ENCODE measurements at regions not wholly inside any gene's neighbourhood (a gene's known extent, or its start where the extent isn't known, plus 50 kb on each side); places are given as distances from the start of the nearest gene placed in this dataset.

DNA sequence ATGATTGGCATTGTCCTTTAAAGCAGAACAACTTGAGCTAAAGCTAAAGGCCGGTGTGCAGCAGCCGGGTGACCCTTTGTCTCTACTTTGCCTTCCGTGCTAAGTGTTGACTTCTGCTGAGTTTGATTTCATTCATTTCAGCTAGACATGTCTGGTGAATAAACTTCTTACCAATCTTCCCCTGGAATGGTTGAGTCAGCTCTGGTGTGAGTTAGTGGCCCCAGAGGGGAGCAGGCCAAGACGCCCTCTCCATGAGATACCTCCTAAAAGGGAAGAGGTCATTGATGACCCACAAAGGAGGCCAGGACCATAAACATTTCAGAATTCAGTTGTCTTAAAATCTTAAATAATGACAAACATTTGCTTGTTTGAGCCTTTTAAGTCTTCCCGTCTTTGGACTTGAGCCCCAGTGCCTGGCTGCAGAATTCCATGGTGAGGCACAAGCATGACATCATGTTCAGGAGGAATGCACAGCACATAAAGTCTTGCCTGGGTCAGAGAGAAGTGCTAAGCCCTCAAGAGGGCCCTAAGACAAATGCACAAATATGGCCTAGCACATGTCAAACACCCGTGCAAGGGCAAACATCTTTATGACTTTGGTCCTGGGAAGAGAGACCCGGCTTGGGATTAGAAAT lies 96.3 kb upstream of the NEDD9 start:
- no peak for DNase-seq (ENCODE audit: low spot score in 2 of 2)
- Mint-ChIP-seq H3K27me3 (no peaks in the 10 kb centered on the region), H3K9me3 (no peaks in the 10 kb centered on the region), H3K4me3 (no peak overlapping the region), H3K4me1 (peaks cover 63% of the 10 kb centered on the region), H3K27ac (ENCODE audit: low read depth) (no peak overlapping the region), H3K36me3 (ENCODE audit: insufficient read depth) (peaks cover 6% of the 10 kb centered on the region)
- no peak for ATAC-seq (replicated peaks; ENCODE audit: extremely low read depth, poor library complexity, severe bottlenecking)

DNA sequence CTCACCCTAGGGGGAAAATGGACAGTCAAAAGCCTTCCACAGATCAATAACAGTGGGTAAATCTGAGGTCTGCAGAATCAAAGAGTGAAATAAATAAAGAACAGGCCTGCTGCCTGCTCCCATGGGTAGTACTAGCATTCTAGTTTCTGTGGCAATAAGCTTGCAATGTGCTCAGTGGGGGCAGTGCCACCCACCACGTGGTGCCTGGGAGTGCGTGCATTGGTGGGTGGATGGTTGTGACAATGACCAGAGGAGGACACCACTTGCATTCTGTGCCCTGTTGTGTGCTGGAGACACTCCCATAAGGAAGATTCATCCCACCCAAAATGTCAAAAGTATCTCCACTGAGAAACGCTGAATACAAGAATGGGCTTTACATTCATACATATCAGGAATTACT lies 95.5 kb upstream of the NEDD9 start:
- Mint-ChIP-seq H3K27ac (ENCODE audit: low read depth) (no peak overlapping the region), H3K9me3 (no peaks in the 10 kb centered on the region), H3K36me3 (ENCODE audit: insufficient read depth) (peaks cover 6% of the 10 kb centered on the region), H3K27me3 (no peaks in the 10 kb centered on the region), H3K4me1 (peaks cover 61% of the 10 kb centered on the region), H3K4me3 (no peak overlapping the region)
- ATAC-seq (replicated peaks; ENCODE audit: extremely low read depth, poor library complexity, severe bottlenecking): no peak
- DNase-seq (ENCODE audit: low spot score in 2 of 2): no peak

DNA sequence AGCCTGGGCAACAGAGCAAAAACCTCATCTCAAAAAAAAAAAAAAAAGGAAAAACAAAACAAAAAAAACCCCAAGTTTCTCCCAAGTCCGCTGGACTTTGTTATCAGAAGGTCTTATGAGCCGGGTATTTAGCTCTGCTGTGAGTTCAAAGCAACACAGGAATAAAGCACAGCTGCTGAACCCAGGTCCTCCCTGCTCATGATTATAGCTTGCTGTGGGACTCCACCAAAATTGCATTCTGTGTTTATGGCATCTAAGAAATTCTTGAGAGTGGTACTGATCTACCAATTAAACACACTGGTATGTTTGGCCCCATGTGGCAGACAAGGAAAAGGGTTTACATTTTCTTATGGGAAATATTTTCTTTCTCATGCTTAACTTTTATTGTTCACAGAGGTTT lies 93.6 kb upstream of the NEDD9 start:
- H3K9me3 Mint-ChIP-seq: no peaks in the 10 kb centered on the region
- peaks cover 6% of the 10 kb centered on the region for H3K36me3 Mint-ChIP-seq (ENCODE audit: insufficient read depth)
- H3K4me1 Mint-ChIP-seq: peaks cover 55% of the 10 kb centered on the region
- no peaks in the 10 kb centered on the region for H3K27me3 Mint-ChIP-seq
- no peak overlapping the region for H3K4me3 Mint-ChIP-seq
- H3K27ac Mint-ChIP-seq (ENCODE audit: low read depth): no peak overlapping the region
- DNase-seq (ENCODE audit: low spot score in 2 of 2) (no peak), ATAC-seq (replicated peaks; ENCODE audit: extremely low read depth, poor library complexity, severe bottlenecking) (no peak)

DNA sequence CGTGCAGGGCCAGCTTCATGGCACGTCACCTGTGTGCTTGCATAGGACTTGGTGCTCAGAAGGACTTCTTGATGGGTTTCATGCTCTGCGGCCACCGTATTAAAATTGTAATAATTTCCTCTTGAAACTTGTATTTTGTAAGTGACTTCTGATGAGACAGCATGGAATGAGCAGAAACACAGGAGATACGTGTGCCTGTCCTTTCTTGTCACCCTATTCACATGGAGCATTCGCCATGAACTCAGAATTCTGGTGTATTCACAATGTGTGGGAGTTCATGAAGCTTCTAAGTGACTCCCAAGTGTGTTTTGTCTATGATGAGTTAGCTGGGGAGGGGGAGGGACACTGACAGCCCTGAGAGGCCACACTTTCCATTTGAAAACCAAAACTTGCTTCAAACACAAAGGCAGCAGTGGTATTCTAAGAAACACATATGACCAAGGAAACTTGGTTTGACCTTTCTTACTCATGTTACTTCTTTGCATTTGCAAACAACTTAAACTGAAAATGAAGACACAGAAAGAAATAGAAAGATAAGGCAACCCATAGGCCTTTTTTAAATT lies 92.1 kb upstream of the NEDD9 start:
- DNase-seq (ENCODE audit: low spot score in 2 of 2) (no peak), ATAC-seq (replicated peaks; ENCODE audit: extremely low read depth, poor library complexity, severe bottlenecking) (no peak)
- Mint-ChIP-seq H3K27me3 (no peaks in the 10 kb centered on the region), H3K4me1 (peaks cover 44% of the 10 kb centered on the region), H3K4me3 (no peak overlapping the region), H3K27ac (ENCODE audit: low read depth) (peak overlapping the region; percentile 83), H3K36me3 (ENCODE audit: insufficient read depth) (peaks cover 3% of the 10 kb centered on the region), H3K9me3 (no peaks in the 10 kb centered on the region)

DNA sequence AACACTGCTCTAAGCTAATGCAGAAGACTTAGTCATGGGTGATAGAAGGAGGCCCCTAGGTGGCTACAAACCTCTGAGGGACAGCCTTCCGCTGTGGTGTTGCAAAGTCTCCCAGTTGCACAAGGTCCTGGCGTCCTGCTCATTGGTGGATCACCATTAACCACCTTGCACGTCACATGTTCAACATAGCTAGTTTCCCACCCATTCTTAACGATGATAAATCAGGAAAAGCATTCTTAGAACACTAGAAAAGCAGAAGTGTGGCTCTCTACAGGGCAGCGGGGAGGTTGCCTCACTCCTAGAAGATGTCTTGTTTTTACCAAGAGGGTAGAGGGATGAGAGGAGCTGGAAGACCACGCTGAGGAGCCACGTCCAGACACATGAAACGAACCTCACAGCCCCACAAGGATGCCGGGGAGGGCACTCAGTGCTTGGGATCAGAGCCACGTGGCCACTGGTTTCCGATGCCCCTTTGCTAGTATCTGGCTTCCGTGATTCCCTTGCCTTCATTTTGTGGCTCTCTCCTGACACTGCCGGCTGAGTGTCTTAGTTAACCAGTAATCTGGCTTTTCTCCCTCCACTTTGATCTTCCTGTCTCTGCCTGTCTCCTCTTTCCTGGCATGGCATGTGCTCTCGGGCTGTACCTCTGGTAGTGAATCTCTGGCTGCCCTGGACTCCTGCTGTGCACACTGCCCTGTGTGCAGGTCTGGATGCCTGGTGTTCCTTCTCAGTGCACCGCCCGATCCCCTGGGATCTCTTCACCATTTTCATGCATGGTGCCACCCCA lies 91.4 kb upstream of the NEDD9 start:
- DNase-seq (ENCODE audit: low spot score in 2 of 2) (no peak), ATAC-seq (replicated peaks; ENCODE audit: extremely low read depth, poor library complexity, severe bottlenecking) (peak; percentile 43)
- peaks cover 3% of the 10 kb centered on the region for H3K36me3 Mint-ChIP-seq (ENCODE audit: insufficient read depth)
- peaks cover 45% of the 10 kb centered on the region for H3K4me1 Mint-ChIP-seq
- no peaks in the 10 kb centered on the region for H3K27me3 Mint-ChIP-seq
- H3K27ac Mint-ChIP-seq (ENCODE audit: low read depth): peak overlapping the region; percentile 83
- H3K4me3 Mint-ChIP-seq: no peak overlapping the region
- no peaks in the 10 kb centered on the region for H3K9me3 Mint-ChIP-seq

DNA sequence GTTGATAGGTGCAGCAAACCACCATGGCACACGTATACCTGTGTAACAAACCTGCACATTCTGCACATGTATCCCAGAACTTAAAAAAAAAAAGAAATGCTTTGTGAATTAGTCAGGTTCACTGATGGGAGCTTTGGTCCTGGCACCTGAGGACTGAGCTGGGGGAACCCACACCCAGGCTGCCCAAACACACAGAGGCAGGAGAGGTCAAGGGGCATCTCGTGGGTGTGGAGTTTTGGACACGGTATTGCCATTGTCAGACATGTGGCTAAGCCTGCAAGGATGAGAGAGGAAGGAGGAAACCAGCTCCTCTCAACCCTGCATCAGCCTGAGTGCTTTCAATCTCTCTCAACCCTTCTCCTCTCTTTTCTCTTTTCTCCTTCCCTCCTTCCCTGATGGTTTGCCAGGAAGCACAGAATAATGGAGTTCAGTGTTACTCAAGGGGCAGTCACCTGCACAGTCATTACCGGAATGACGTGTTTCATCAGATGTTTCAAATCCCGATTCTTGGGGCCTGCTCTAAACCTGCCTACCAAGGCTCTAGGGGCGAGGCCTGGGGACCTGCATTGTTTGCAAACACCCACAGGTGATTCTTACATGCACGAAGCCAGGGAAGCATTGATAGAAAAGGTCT lies 89.9 kb upstream of the NEDD9 start:
- peaks cover 39% of the 10 kb centered on the region for H3K4me1 Mint-ChIP-seq
- H3K9me3 Mint-ChIP-seq: no peaks in the 10 kb centered on the region
- H3K27ac Mint-ChIP-seq (ENCODE audit: low read depth): peak overlapping the region; percentile 39
- DNase-seq (ENCODE audit: low spot score in 2 of 2) (no peak), ATAC-seq (replicated peaks; ENCODE audit: extremely low read depth, poor library complexity, severe bottlenecking) (no peak)
- peaks cover 2% of the 10 kb centered on the region for H3K36me3 Mint-ChIP-seq (ENCODE audit: insufficient read depth)
- no peak overlapping the region for H3K4me3 Mint-ChIP-seq
- no peaks in the 10 kb centered on the region for H3K27me3 Mint-ChIP-seq

DNA sequence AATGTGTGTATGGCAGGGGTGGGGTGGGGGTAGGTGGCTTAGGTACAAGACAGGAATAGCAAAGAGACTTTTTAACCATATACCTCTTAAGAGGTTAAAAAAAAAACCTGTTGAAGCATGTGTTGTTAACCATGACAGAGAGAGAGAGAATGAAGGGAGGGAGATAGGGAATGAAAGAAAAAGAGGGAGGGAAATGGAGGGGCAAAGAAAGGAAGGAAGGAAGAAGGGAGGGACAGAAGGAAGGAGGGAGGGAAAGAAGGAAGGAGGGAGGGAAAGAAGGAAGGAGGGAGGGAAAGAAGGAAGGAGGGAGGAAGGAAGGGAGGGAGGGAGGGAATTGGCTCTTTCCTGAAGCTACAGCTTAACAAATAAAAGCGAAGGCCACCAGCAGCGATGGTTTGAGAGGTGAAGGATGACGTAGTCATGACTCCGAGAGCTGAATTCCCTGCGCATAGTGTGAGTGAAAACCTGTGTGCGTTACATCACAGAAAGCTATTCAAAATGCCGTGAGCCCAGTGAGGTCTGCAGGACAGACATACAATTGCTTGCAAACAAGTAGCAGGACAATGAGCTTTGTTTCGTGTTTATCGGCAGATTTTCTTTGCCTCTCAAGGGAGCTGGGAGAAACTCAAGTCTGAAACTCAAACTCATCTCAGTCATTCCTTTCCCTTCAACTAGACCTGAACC lies 88.6 kb upstream of the NEDD9 start:
- ATAC-seq (replicated peaks; ENCODE audit: extremely low read depth, poor library complexity, severe bottlenecking) (no peak), DNase-seq (ENCODE audit: low spot score in 2 of 2) (no peak)
- H3K36me3 Mint-ChIP-seq (ENCODE audit: insufficient read depth): peaks cover 4% of the 10 kb centered on the region
- H3K27ac Mint-ChIP-seq (ENCODE audit: low read depth): no peak overlapping the region
- H3K27me3 Mint-ChIP-seq: no peaks in the 10 kb centered on the region
- H3K4me3 Mint-ChIP-seq: no peak overlapping the region
- peaks cover 46% of the 10 kb centered on the region for H3K4me1 Mint-ChIP-seq
- H3K9me3 Mint-ChIP-seq: no peaks in the 10 kb centered on the region

DNA sequence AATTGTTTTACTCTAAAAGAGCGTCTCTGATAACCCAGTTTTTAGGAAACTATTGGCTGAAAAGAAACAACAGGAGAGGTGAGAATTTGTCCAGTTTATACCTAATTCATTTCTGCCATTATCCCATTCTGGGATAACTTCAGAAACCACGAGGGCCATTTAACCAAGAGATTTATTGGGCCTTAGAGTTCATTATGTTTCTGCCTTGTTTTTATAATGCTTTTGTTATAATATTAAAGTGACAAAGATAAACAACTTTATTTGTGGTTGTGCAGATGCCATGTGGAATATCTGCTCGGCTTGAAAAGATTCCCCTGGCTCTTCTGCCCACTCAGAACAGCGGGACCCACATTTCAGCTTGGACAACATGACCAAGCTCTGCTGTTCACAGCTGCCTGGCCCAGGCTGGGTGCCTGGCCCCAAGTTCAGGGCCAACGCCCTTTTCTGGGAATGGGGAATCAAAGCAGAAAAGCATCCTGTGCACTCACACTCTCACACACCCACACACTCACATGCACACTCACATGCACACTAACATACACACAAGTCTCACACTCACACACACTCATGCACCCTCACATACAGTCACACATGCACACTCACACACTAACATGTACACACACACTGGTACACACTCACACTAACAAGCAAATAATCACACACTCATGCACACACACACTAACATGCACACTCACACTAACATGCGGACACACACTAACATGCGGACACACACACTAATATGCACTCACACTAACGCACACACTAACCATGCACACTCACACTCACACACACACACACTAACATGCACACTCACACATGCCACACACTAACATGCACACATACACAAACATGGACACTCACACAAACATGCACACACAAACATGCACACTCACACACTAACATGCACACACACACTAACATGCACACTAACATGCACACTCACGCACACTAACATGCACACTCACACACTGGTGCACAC lies 86.7 kb upstream of the NEDD9 start:
- H3K4me3 Mint-ChIP-seq: peak overlapping the region; percentile 2
- DNase-seq (ENCODE audit: low spot score in 2 of 2) (no peak), ATAC-seq (replicated peaks; ENCODE audit: extremely low read depth, poor library complexity, severe bottlenecking) (no peak)
- H3K9me3 Mint-ChIP-seq: no peaks in the 10 kb centered on the region
- H3K27me3 Mint-ChIP-seq: no peaks in the 10 kb centered on the region
- peaks cover 4% of the 10 kb centered on the region for H3K36me3 Mint-ChIP-seq (ENCODE audit: insufficient read depth)
- H3K4me1 Mint-ChIP-seq: peaks cover 37% of the 10 kb centered on the region
- H3K27ac Mint-ChIP-seq (ENCODE audit: low read depth): peak overlapping the region; percentile 81

DNA sequence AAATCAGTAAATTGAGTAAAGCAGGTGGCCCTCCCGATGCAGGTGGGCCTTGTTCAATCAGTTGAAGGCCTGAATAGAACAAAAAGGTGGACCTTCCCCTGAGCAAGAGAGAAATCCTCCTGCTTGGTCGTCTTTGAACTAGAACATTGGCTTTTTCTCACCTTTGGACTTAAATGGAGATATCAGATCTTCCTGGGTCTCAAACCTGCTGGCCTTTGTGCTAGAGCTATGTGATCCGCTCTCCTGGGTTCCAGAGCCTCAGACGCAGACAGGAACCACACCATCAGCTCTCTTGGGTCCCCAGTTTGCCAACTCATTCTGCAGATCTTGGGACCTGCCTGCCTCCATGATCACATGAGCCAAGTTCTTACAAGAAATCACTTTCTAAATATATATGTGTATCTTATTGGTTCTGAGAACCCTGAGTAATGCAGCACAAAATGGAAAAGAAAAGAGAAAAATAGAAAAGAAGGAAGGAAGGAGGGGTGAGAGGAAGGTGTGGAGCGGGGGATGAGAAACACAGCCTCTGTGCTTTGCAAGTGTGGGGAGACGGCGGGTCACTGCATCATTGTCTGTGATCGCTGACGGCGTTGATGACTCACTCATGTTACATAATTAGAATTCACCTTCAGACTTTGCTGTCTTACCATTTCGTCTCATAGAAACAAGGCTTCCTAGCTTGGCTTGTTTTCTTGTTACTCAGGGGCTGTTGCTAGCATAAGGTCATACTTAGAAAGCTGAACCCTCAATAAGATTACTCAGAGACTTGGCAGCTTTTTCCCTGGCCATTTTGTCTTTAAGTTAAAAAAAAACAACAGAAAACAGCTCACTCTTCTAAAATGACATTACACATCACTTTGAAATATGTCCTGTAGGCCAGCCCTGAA lies 85.7 kb upstream of the NEDD9 start:
- DNase-seq (ENCODE audit: low spot score in 2 of 2) (peak in 1 of 2 donors; percentile 71), ATAC-seq (replicated peaks; ENCODE audit: extremely low read depth, poor library complexity, severe bottlenecking) (peak; percentile 97)
- peak overlapping the region; percentile 16 for H3K4me3 Mint-ChIP-seq
- no peaks in the 10 kb centered on the region for H3K27me3 Mint-ChIP-seq
- peak overlapping the region; percentile 81 for H3K27ac Mint-ChIP-seq (ENCODE audit: low read depth)
- peaks cover under 1% of the 10 kb centered on the region for H3K9me3 Mint-ChIP-seq
- peaks cover 4% of the 10 kb centered on the region for H3K36me3 Mint-ChIP-seq (ENCODE audit: insufficient read depth)
- H3K4me1 Mint-ChIP-seq: peaks cover 34% of the 10 kb centered on the region

DNA sequence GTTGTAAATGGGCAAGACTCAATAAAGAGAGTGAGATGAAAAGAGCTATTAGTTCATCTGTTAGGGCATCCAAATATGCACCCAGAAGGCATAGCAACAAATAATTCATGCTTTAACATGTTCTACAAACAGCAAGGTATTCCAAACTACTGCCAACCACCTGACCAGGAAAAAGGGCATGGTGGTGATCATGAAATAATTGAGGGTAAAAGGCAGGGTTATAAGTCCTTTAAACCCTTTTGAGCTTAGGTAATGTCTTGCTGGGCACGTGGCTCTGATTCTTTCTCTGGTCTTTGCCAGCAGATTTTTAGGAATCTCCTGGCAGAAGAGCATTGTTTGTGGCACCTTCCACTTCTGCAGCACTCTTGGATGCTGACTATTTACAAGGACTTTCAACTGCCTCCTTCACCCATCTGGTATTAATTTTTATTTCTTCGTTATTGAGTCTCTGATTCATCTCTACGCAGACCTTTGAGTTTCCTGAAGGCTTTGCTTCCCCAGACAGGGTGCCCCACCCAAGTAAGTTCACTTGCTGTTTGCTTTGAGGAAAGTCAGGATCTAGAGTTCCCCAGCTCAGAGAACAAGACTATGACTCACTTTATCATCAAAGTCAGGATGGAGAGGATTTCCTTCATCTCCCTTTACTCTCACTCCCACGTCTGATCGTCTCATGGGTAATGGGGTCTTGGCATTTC lies 83.4 kb upstream of the NEDD9 start:
- H3K36me3 Mint-ChIP-seq (ENCODE audit: insufficient read depth): peaks cover 7% of the 10 kb centered on the region
- peaks cover 4% of the 10 kb centered on the region for H3K9me3 Mint-ChIP-seq
- H3K27ac Mint-ChIP-seq (ENCODE audit: low read depth): peak overlapping the region; percentile 81
- ATAC-seq (replicated peaks; ENCODE audit: extremely low read depth, poor library complexity, severe bottlenecking): no peak
- H3K27me3 Mint-ChIP-seq: no peaks in the 10 kb centered on the region
- H3K4me1 Mint-ChIP-seq: peaks cover 37% of the 10 kb centered on the region
- no peak overlapping the region for H3K4me3 Mint-ChIP-seq
- DNase-seq (ENCODE audit: low spot score in 2 of 2): no peak

Measured in central memory CD8-positive, alpha-beta T cell (primary cell).